GM21367 (cell line): ENCODE measurements at regions not wholly inside any gene's neighbourhood (a gene's known extent, or its start where the extent isn't known, plus 50 kb on each side); places are given as distances from the start of the nearest gene placed in this dataset.

Source experiments
- ATAC-seq: cut with Tn5 transposase; IDR thresholded peaks from one replicate; pipeline ENCODE4 v1.9.1; 2021; ENCODE audit not compliant: unreplicated experiment

- no peak for ATAC-seq
These were observed 58.3 kb upstream of the LYST start for GRCh38 chr1:235925016-235925415.

GRCh38 chr1:235923466-235924021 is 56.8 kb upstream of the LYST start:
- ATAC-seq, result no peak

GRCh38 chr1:235920596-235921375 is 54.1 kb upstream of the LYST start:
- no peak for ATAC-seq

GRCh38 chr1:235919833-235920441 is 53.2 kb upstream of the LYST start:
- ATAC-seq, result no peak

- ATAC-seq, result no peak
These were observed 52.6 kb upstream of the LYST start for GRCh38 chr1:235919127-235919832.

GRCh38 chr1:235918465-235918864 is 51.8 kb upstream of the LYST start:
- no peak for ATAC-seq

- ATAC-seq, result no peak
These were observed 51.3 kb upstream of the LYST start for GRCh38 chr1:235918032-235918431.

GRCh38 chr1:235917267-235917811 is 50.6 kb upstream of the LYST start:
- peak; percentile 80 for ATAC-seq
